Right ventricle myocardium superior (tissue), 1 donor: ENCODE measurements at regions not wholly inside any gene's neighbourhood (a gene's known extent, or its start where the extent isn't known, plus 50 kb on each side); places are given as distances from the start of the nearest gene placed in this dataset.

Experiments used
- ATAC-seq: fragments of 200-7000 bp; cut with Tn5 transposase; one replicate; pipeline ENCODE4 v1.9.1; 2020; ENCODE audit warnings: mild to moderate bottlenecking; ENCODE audit not compliant: poor library complexity
- DNase-seq: peaks from one replicate; pipeline ENCODE4 v3.0.0-alpha.2; 2020
- intact Hi-C: fragments of 100-400 bp; cut with DNase I; formaldehyde crosslinking; loops from one replicate; pipeline ENCODE4 v1.11.2; 2022
- donor health status: DM: no; HTN: yes; CAD: no; lungs with severe emphysema.

DNA sequence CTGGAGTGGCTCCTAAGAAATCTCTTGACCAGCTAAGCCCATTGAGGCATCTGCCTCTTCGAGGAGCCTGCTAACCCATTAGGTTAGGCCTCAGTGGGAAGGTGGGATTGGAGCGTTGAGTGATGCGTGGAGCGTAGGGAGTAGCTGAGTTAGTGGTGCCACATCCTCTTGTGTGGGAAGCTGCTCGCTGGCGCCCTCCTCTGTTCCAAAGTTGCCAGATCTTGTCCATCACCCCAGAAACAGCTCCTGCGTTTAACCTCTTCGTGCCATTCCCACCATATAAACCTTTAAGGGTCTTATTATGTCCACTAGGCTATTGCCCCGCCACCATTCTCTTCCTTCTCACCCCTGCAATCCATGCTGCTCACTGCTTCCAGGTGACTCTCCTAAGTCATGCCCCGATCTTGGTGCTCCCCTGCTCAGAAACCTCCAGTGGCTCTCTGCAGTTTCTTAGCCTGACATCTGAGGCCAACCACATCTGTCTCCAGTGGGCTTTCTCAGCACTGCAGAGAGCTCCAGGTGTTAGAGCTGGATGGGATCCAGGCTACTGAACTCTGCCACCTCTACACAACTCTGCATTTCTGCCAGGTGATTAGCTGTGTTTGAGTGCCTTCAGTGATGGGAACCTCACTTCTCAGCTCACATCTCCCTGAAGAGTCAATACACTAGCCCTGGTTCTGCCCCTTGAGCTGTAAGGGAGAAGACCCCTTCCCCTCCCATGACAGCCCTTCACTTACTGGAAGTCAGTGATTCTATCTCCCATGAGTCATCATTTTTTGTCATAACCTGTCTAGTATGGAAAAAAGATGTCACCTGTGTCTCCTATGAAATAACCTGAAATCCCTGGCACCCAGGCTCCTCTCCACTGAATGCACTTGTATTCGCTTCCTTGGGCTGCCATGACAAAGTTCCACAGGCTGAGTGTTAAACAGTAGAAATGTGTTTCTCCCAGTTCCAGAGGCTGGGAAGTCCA is 65.0 kb upstream of the FGFR2 start:
- intact Hi-C loops, result no loop called here
- no peak for DNase-seq
- ATAC-seq, result no peak

DNA sequence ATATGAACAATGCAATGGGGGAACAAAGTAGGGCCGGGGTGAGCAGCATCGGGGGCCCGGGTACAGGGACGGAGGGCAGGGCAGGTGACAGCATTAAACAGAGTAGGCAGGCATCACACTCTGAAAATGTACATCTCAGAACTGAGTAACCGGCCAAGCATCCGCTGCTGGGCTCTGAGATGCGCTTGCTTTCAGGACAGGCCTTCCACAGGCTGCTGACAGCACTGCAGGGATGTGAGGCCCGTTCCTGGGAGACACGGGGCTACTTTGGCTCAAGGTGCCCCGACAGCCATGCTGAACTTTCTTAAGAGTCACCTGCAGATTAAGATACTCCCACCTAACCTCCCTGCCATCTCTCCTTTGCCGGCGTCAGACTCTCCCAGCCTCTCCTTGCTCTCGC is 64.3 kb upstream of the FGFR2 start:
- no peak for DNase-seq
- ATAC-seq, result no peak
- intact Hi-C loops, result no loop called here

DNA sequence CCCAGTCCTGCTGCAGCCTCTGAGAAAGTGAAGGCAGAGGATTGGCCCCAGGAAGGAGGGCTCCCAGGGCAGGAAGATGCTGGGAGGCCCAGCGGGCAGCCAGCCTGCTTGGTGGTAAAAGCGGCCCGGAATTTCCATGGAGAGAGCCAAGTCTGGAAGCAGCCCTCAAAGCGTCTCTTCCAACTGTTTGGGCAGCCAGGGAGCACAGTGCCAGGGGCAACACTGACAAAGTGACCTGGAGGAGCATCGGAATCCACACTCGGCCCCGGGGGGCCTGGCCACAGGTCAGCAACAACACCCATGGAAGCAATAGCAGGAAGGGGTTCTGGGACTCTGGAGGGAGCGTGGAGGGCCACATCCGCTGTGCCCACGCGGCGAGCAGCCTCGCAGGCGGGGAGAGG is 63.2 kb upstream of the FGFR2 start:
- DNase-seq (no peak), ATAC-seq (no peak)
- intact Hi-C loops, result no loop called here

DNA sequence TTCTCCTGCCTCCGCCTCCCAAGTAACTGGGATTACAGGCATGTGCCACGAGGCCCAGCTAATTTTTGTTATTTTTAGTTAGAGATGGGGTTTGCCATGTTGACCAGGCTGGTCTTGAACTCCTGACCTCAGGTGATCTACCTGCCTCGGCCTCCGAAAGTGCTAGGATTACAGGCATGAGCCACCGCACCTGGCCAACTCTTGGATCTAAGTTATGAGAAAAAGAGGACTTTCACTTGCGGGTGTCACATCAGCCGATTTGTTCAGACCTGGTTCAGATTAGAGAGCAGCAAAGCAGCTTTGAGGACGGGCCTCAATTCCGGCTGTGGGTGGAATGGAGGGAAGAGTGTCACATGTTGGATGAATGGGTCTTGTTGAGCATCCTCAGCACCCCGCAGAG is 61.0 kb upstream of the FGFR2 start:
- ATAC-seq, result no peak
- intact Hi-C loops, result no loop called here
- no peak for DNase-seq

DNA sequence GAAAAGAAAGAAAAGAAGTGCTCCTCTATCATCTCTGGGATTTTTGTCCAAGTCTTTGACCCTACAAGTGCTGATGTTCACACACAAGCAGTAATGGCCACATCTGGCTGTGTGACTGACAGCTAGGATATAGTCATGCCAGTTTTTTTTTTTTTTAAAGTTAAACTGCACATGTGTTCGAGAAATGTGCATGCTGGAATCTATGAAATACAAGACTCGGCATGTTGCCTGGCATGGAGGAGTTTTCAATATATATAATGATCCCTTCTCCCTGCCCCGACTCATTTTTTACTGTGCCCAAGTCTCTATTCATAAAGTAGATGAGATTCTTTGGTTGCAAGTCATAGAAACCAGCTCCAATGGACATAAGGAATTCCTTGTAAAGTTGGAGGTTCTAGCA is 60.4 kb upstream of the FGFR2 start:
- intact Hi-C loops, result no loop called here
- no peak for DNase-seq
- ATAC-seq, result no peak

DNA sequence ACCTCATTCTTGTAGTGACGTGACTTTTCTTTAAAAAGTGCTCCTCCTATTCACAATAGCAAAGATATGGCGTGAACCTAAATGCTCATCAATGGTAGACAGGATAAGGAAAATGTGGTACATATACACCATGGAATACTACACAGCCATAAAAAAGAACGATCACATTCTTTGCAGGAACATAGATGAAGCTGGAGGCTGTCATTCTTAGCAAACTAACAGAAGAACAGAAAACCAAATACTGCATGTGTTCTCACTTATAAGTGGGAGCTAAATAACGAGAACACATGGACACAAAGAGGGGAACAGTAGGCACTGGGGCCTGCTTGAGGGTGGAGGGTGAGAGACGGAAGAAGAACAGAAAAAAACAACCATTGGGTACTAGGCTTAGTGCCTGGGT is 59.9 kb upstream of the FGFR2 start:
- intact Hi-C loops, result no loop called here
- DNase-seq, result no peak
- ATAC-seq, result no peak

DNA sequence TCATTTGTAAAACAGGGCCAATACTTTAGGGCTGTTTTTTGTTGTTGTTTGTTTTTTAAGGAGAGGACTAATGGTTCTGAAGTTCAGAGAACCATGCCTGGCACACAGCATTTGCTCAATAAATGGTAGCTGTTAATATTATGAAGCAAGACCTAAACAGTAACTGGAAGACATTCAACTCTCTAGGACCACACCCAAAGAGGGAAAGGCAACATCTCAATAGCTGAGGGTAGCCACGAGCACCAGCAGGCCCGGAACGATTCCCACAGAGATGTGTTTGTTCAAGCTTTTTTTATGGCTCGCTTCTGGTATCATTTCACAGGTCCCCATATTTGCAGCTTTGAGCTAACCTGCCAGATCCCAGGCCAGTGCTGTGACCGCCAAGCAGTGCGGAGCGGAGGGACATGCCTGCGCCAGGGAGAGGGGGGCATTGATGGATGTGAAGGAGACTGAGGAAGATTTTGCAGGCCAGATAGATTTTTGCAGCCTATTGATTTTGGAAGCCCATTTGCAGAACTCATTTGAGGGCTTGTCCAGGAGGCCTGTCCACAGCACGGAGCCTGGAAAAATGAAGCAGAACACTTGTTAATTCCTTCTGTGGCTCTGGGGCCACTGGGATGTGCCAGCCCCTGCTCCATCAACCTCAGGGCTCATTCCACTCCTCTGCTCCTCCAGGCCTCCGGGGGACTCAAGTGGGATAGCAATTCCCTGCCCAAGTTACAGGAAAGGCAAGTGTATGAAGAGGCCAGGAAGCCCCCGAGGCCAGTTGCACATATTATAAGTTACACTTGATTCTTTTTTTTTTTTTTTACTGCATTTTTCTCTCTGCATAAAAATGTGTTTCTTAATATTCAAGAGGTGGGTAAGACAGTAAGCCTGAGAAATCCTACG is 57.3 kb upstream of the FGFR2 start:
- DNase-seq (no peak), ATAC-seq (no peak)
- intact Hi-C loops, result no loop called here

DNA sequence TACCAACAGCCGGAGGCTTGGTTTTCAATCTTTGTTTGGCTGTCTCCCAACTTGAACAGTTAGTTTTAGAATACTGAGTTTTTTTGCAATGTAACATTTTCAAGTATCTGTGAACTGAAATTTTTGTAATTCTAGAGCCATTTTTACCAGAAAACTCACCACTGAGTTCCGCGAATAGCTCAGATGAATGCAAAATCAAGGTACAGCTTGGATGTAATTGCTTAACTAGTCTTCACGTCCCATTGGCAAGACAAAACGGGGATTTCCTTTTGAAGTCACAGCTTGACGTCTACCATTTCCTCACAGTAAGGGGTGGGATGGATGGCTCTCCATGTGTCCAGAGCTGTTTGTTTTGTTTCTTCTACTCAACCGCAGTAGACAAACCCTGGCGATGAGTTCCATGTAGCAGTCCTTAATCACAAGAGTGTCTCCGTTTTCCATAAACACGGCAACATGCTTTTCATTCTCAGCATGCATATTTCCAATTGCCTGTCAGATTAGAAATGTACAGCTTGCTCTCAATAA is 55.8 kb upstream of the FGFR2 start:
- intact Hi-C loops, result no loop called here
- no peak for DNase-seq
- no peak for ATAC-seq

DNA sequence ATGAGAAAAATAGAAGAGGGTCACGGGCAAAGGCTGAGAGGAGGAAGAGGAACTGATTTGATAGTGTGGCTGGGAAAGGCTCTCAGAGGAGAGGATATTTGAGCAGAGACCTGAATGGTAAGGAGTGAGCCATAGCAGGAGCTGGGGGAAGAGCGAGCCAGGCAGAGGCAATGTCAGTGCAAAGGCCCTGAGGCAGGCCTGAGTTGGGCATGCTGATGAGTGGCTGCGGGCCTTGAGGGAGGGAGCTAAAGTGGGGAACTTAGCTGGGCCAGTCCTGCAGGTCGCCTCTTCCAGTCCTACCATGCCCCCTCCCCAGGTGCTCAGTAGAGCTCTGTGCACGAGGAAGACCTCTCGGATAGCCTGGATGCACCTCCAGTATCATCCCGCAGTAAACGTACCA is 55.4 kb upstream of the FGFR2 start:
- ATAC-seq, result no peak
- intact Hi-C loops, result no loop called here
- DNase-seq, result no peak

DNA sequence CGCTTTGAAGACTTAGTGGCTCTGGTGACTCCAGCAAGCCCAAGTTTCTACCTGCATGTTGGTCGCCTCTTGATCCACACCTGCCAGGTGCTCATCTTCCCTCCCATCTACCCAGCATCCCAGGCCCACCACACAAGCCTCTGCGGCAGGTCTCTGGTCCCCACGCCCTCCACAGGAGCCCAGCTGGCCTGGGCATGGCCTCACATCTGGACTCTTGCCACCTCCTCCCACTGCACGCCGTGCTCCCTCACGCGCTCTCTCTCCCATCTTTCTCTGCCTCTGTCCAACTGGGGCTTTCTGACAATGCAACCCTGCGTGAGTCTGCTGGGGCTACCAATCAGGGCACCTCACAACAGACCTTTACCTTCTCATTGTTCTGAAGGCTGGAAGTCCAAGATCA is 50.2 kb upstream of the FGFR2 start:
- DNase-seq, result no peak
- no peak for ATAC-seq
- intact Hi-C loops, result no loop called here

DNA sequence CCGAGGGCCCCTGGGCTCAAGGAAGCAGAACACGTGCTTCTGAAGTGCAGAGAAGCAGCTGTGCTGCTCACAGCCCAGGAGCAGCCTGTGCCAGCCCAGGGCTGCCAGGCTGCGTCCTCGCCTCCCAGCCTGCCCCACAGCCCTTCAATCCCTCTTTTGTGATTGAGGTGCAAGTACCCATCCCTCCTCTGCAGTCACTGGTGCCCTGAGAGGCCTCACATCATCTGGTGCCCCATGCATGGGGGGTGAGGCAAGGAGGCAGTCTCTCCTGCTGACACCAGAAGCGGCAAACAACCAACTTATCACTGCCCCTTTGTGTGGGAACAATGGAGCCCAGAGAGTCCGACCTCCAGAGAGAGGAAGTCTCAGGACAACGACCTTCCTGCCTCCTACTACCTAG is 49.8 kb upstream of the FGFR2 start:
- DNase-seq (no peak), ATAC-seq (no peak)
- intact Hi-C loops, result no loop called here
